Inflammatory macrophage treated with lipopolysaccharide for 4 hours (primary cell): ENCODE measurements at regions not wholly inside any gene's neighbourhood (a gene's known extent, or its start where the extent isn't known, plus 50 kb on each side); places are given as distances from the start of the nearest gene placed in this dataset.

Experiments
- DNase-seq: peaks from one replicate; pipeline ENCODE4 v3.0.0-alpha.2; 2020

DNA sequence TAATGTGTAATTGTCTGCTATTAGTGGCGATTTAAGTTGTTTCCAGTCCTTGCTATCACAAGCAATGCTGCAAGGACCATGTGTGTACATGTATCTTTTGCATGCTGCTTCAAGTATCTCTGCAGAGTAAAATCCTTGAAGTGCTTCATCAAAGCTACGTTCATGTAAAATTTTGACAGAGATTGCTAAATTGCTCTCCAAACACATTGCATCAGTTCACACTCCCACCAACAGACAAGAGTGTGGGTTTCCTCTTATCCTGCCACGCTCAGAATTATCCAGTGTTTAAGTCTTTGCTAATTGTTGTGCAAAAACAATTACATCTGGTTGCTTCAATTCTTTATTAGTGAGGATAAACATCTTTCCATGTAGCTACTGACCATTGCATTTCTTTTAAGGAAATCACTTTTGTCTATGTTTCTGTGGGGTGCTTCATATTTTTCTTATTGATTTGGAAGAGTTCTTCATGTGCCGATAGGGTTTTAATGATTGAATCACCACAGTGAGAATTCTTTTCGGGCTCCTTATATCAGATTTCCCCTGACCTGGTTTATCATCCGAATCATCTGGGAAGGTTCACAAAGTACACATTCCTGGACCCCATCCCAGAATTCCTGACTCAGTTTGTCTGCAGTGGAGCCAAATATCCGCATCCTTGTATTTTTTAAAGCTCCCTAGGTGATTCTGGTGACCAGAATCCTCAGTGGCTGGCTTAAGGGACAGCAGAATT, 56.3 kb upstream of the GALNT2 start:
- peak; percentile 41 for DNase-seq

DNA sequence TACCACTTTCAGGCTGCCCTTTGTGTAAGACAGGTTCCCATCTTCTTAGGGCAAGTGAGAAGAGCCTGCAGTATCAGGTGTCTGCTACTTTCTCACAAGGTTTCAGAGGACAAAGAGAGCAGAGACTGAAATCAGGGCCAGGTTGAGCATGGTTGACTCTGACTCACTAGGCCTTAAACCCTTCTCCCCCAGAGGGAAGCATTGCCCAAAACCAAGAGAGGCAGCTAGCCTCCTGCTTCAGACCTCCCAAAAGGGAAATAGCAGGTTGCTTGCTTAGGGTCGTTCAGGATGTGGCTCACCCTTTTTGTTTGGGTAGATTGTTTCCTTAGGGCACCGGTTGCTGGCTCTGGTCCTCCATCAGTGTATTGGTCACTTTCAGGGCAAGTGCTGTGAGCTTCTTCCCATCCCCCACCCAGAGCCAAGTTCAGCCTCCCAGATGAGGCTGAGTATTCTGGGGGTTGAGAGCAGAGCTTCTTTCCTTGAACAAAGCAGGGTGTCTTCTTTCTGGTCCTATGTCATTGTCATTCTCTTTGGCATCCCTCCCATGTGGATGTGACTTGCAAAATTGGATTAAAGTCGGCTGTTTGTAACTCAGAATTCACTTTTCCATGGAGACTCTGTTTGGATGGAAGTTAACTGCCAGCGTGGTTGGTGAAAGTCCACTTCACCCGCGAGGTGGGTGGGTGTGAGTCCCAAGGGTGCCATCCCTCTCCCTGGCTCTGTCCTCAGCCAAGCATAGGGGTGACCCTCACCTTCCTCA, 55.5 kb upstream of the GALNT2 start:
- DNase-seq: no peak

DNA sequence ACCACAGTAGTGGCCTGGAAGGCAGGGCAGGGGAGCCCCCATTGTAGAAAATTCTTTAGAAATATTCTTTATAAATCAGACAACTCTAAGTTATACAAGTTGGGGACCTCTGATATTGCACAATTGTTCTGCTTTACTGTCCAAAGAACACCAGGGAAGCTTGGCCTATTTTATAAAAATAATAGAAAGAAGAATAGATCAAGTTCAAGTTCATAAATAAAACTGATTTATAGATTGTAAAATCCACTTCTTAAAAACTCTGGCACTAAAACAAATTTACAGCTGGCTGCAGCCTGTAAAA, 55.0 kb upstream of the GALNT2 start:
- no peak for DNase-seq

DNA sequence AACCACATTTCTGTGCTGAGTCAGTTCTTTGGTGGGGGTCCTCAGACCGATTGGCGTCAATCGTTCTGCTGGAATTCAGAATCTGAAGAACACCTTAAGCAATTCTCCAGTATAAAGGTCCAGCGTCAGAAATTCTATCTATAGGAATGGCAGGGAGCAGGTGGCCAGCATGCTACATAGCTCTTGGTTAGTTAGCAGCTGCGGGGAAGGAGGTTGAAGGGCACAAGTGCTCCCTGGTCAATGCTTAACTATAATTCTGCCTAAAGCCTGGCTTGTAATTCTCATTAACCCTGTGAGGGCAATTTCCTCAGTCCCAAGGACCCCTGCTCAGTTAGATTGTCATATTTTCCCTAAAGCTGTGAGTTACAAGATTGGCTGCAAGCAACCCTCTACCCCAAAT, 54.3 kb upstream of the GALNT2 start:
- DNase-seq: no peak

DNA sequence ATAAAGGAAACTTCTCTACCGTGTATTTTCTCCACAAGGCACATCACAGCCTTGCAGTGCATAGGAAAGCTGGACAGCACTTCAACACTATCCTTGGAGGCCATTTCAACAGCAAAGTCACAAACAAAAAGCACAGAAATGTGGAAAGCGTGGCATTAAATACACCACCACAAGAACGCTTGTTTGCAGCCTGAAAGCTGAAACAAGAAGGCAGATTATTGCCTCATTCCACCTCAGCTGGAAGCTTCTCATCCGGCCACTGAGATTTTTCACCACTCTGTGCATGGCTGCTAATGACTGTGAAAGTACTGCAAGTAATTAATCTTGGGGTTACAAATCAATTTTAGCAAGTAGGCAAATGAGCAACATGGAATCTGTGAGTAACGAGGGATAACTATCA, 50.9 kb upstream of the GALNT2 start:
- no peak for DNase-seq
